A673 (cell line): ENCODE measurements at regions not wholly inside any gene's neighbourhood (a gene's known extent, or its start where the extent isn't known, plus 50 kb on each side); places are given as distances from the start of the nearest gene placed in this dataset.

Experiments
- BruUV-seq: library from RNA; stranded (reverse); fragments of 400-500 nt; replicated peaks from 2 replicates; lab custom pipeline; 2021; lab: Mats Ljungman, UMichigan
- CTCF ChIA-PET: fragments of 300-600 bp; sonication (Branson Sonifier 250); formaldehyde crosslinking; loops from one replicate; lab custom pipeline; 2022; ENCODE audit warnings: antibody characterized with exemption; lab: Charles Lee
- POLR2A ChIA-PET: fragments of 300-600 bp; sonication (Branson Sonifier 250); formaldehyde crosslinking; loops from one replicate; lab custom pipeline; 2022; ENCODE audit warnings: antibody characterized with exemption; ENCODE audit not compliant: low non-redundant PET; lab: Charles Lee
- DNase-seq: peaks from one replicate; pipeline ENCODE4 v3.0.0-alpha.2; 2015; ENCODE audit warnings: low spot score
- H3K27ac ChIP-seq: fragments of 200-600 bp; sonication (generic); 2 replicates; pipeline ENCODE4 v1.5.1; 2016; ENCODE audit warnings: mixed run types, low read depth, mild to moderate bottlenecking, mixed read lengths, antibody characterized with exemption, low read length; ENCODE audit not compliant: poor library complexity, severe bottlenecking
- H3K27me3 ChIP-seq: fragments of 200-600 bp; sonication (generic); replicated peaks from 2 replicates; pipeline ENCODE4 v1.6.1; 2017; ENCODE audit warnings: mixed run types, low read depth, mild to moderate bottlenecking, mixed read lengths, antibody characterized with exemption, low read length; ENCODE audit not compliant: insufficient read depth, poor library complexity
- H3K36me3 ChIP-seq: fragments of 200-600 bp; sonication (generic); 2 replicates; pipeline ENCODE4 v1.6.1; 2016; ENCODE audit warnings: mixed run types, mild to moderate bottlenecking, mixed read lengths, antibody characterized with exemption, low read length; ENCODE audit not compliant: insufficient read depth, poor library complexity, severe bottlenecking
- H3K4me1 ChIP-seq: fragments of 200-600 bp; sonication (generic); 2 replicates; pipeline ENCODE4 v1.6.1; 2017; ENCODE audit warnings: mixed run types, mild to moderate bottlenecking, mixed read lengths, antibody characterized with exemption, low read length; ENCODE audit not compliant: insufficient read depth, poor library complexity, severe bottlenecking
- H3K4me3 ChIP-seq: fragments of 200-600 bp; sonication (generic); 2 replicates; pipeline ENCODE4 v1.5.1; 2016; ENCODE audit warnings: low read depth, mixed run types, mild to moderate bottlenecking, mixed read lengths, low read length; ENCODE audit not compliant: poor library complexity, severe bottlenecking
- H3K9me3 ChIP-seq: fragments of 200-600 bp; sonication (generic); 2 replicates; pipeline ENCODE4 v1.6.1; 2016; ENCODE audit warnings: mixed run types, low read depth, mild to moderate bottlenecking, mixed read lengths, antibody characterized with exemption, low read length; ENCODE audit not compliant: poor library complexity, severe bottlenecking
- EZH2 ChIP-seq: fragments of 200-600 bp; sonication (generic); IDR thresholded peaks from 2 replicates; pipeline ENCODE4 v1.6.1; 2017; ENCODE audit warnings: borderline replicate concordance, low read depth, mild to moderate bottlenecking, mixed read lengths, antibody characterized with exemption, low read length; ENCODE audit not compliant: poor library complexity, severe bottlenecking
- intact Hi-C: fragments of 100-400 bp; cut with micrococcal nuclease; formaldehyde crosslinking; loops from one replicate; pipeline ENCODE4 v1.10.0; 2022; ENCODE audit not compliant: unreplicated experiment
- TF ChIP-seq, protein P1 (sequence below): fragments of 300-800, 200-600 bp; sonication (generic); conservative IDR thresholded peaks from 2 replicates; pipeline ENCODE4 v1.5.1; 2017; ENCODE audit warnings: low read depth, mild to moderate bottlenecking, antibody characterized with exemption, low read length, moderate library complexity, mixed read lengths

GRCh38 chr10:37675449-37675848 lies 182.0 kb downstream of the ZNF248 start:
- Histone ChIP-seq H3K27ac (no peak overlapping the region), H3K27me3 (no peaks in the 10 kb centered on the region), H3K9me3 (peaks cover 13% of the 10 kb centered on the region), H3K4me1 (no peaks in the 10 kb centered on the region), H3K36me3 (no peaks in the 10 kb centered on the region), H3K4me3 (no peak overlapping the region)
- BruUV-seq: no TSS peak
- ChIA-PET POLR2A (no interaction called here), CTCF (no interaction called here)
- intact Hi-C loops: no loop called here
- no peak for DNase-seq
- no peak for TF ChIP-seq EZH2
- TF ChIP-seq, protein P1, sequence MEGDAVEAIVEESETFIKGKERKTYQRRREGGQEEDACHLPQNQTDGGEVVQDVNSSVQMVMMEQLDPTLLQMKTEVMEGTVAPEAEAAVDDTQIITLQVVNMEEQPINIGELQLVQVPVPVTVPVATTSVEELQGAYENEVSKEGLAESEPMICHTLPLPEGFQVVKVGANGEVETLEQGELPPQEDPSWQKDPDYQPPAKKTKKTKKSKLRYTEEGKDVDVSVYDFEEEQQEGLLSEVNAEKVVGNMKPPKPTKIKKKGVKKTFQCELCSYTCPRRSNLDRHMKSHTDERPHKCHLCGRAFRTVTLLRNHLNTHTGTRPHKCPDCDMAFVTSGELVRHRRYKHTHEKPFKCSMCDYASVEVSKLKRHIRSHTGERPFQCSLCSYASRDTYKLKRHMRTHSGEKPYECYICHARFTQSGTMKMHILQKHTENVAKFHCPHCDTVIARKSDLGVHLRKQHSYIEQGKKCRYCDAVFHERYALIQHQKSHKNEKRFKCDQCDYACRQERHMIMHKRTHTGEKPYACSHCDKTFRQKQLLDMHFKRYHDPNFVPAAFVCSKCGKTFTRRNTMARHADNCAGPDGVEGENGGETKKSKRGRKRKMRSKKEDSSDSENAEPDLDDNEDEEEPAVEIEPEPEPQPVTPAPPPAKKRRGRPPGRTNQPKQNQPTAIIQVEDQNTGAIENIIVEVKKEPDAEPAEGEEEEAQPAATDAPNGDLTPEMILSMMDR: no peak

DNA sequence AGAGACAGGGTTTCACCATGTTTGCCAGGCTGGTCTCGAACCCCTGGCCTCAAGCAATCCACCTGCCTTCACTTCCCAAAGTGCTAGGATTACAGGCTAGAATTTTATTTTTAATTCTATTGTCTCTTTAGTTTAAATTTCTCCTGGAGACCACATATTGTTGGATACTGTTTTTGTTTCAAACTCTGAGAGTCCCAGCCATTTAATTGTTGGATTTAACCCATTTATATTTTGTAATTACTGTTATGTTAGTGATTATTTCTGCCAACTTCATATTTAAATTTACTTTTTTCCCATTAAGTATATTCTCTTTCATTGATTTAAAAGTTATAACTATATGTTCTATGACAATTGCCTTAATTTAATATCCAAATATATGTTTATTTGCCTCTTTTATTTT lies 185.6 kb downstream of the ZNF248 start:
- CTCF ChIA-PET: no interaction called here
- intact Hi-C loops: no loop called here

GRCh38 chr10:37667736-37668135 lies 189.7 kb downstream of the ZNF248 start:
- Histone ChIP-seq H3K4me1 (no peaks in the 10 kb centered on the region), H3K4me3 (no peak overlapping the region), H3K27ac (no peak overlapping the region), H3K27me3 (no peaks in the 10 kb centered on the region), H3K9me3 (peaks cover 10% of the 10 kb centered on the region), H3K36me3 (no peaks in the 10 kb centered on the region)
- BruUV-seq: no TSS peak
- no peak for DNase-seq
- CTCF ChIA-PET: no interaction called here
- POLR2A ChIA-PET: no interaction called here
- TF ChIP-seq, protein P1: no peak
- intact Hi-C loops: no loop called here

More for the DNA sequence above, 185.6 kb downstream of the ZNF248 start:
- DNase-seq: no peak
- Histone ChIP-seq H3K36me3 (no peaks in the 10 kb centered on the region), H3K9me3 (peaks cover 8% of the 10 kb centered on the region), H3K27ac (no peak overlapping the region), H3K4me3 (no peak overlapping the region), H3K4me1 (no peaks in the 10 kb centered on the region), H3K27me3 (no peaks in the 10 kb centered on the region)
- no TSS peak for BruUV-seq
- POLR2A ChIA-PET: no interaction called here
- TF ChIP-seq, protein P1: no peak
- no peak for TF ChIP-seq EZH2
